ENCODE measurements at regions not wholly inside any gene's neighbourhood (a gene's known extent, or its start where the extent isn't known, plus 50 kb on each side); places are given as distances from the start of the nearest gene placed in this dataset.

DNA sequence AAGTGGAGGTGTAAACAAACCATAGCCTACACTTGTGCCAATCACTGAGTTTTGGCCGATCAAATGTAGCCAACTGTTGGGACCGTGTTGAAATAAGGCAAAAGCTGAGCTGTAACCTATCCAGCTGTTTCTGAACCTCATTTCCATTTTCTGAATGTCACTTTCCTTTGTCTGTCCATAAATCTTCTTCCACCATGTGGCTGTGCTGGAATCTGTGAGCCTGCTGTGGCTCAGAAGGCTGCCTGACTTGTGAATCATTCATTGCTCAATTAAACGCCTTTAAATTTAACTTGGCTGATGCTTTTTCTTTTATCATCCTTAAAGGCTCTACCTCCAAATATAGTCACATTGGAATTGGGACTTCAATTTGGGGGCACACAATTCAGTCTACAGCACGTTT lies 203.1 kb upstream of the MPPED2 start:
- no peak overlapping the region for H3K4me3 ChIP-seq
- FAIRE-seq (no peak), ATAC-seq (no peak), DNase-seq (ENCODE audit: low read depth, low spot score) (no peak)
- H4K20me1 ChIP-seq (ENCODE audit: control insufficient read depth, insufficient read depth), result no peaks in the 10 kb centered on the region
- SMC1A ChIA-PET (ENCODE audit: uncharacterized antibody, unreplicated experiment), result no interaction called here
- no peaks in the 10 kb centered on the region for H3K9me3 ChIP-seq (replicated peaks; ENCODE audit: control insufficient read depth, insufficient read depth, low read length)
- H3K9ac ChIP-seq (ENCODE audit: control insufficient read depth, insufficient read depth, low read length), result no peak overlapping the region
- no peak overlapping the region for H3K4me2 ChIP-seq (ENCODE audit: control insufficient read depth, insufficient read depth)
- no peaks in the 10 kb centered on the region for H3K27me3 ChIP-seq (replicated peaks in 1 of 2; ENCODE audit: control insufficient read depth in 2 of 2, insufficient read depth in 2 of 2, low read length in 1 of 2)
- no peaks in the 10 kb centered on the region for H3K36me3 ChIP-seq (ENCODE audit: control insufficient read depth in 2 of 2, insufficient read depth in 2 of 2, low read length in 1 of 2)
- RAD21 ChIA-PET (ENCODE audit: unreplicated experiment), result no interaction called here
- CTCF ChIA-PET, result interaction anchor here (1.1 kb wide), 1 partner anchor 15 kb away, joined by 3 read pairs; no protein-coding TSS in a partner anchor
- H3K79me2 ChIP-seq (ENCODE audit: control insufficient read depth, insufficient read depth, low read length), result no peaks in the 10 kb centered on the region
- no peak for TF ChIP-seq MYB (IDR thresholded peaks at IDR 0.05; ENCODE audit: borderline replicate concordance, low read depth, low read length)
- no peak for TF ChIP-seq KAT2A (conservative IDR thresholded peaks at IDR 0.05; ENCODE audit: control insufficient read depth, low read depth, low read length)
- in situ Hi-C loops (cut with MboI), result no loop called here
- BruUV-seq (replicated peaks), result no TSS peak
- H2AFZ ChIP-seq (ENCODE audit: control insufficient read depth, low read depth, low read length), result no peak overlapping the region
- intact Hi-C loops (cut with micrococcal nuclease; ENCODE audit: unreplicated experiment), result no loop called here
- WGBS (ENCODE audit: insufficient coverage, insufficient replicate concordance, low lambda C conversion rate, missing lambda C conversion rate), result 36% methylated on average over 4 of the region's 4 CpGs
- no peaks in the 10 kb centered on the region for H3K4me1 ChIP-seq (ENCODE audit: control insufficient read depth, insufficient read depth, low read length)
- H3K27ac ChIP-seq (ENCODE audit: control insufficient read depth, insufficient read depth), result no peak overlapping the region
- POLR2A ChIA-PET, result no interaction called here

- DNase-seq (ENCODE audit: low read depth, low spot score), result no peak
- no TSS peak for BruUV-seq (replicated peaks)
- H3K4me1 ChIP-seq (ENCODE audit: control insufficient read depth, insufficient read depth, low read length), result no peaks in the 10 kb centered on the region
- no peaks in the 10 kb centered on the region for H3K36me3 ChIP-seq (ENCODE audit: control insufficient read depth in 2 of 2, insufficient read depth in 2 of 2, low read length in 1 of 2)
- H3K27me3 ChIP-seq (replicated peaks in 1 of 2; ENCODE audit: control insufficient read depth in 2 of 2, insufficient read depth in 2 of 2, low read length in 1 of 2), result no peaks in the 10 kb centered on the region
- POLR2A ChIA-PET, result no interaction called here
- H3K4me2 ChIP-seq (ENCODE audit: control insufficient read depth, insufficient read depth), result no peak overlapping the region
- CTCF ChIA-PET, result interaction anchor here (1.1 kb wide), 1 partner anchor 15 kb away, joined by 3 read pairs; no protein-coding TSS in a partner anchor
- ATAC-seq, result no peak
- H2AFZ ChIP-seq (ENCODE audit: control insufficient read depth, low read depth, low read length), result no peak overlapping the region
- intact Hi-C loops (cut with micrococcal nuclease; ENCODE audit: unreplicated experiment) (no loop called here), in situ Hi-C loops (cut with MboI) (no loop called here)
- H4K20me1 ChIP-seq (ENCODE audit: control insufficient read depth, insufficient read depth), result no peaks in the 10 kb centered on the region
- H3K9ac ChIP-seq (ENCODE audit: control insufficient read depth, insufficient read depth, low read length), result no peak overlapping the region
- 3% methylated on average over 2 of the region's 2 CpGs for WGBS (ENCODE audit: insufficient coverage, insufficient replicate concordance, low lambda C conversion rate, missing lambda C conversion rate)
- FAIRE-seq, result no peak
- no peak overlapping the region for H3K4me3 ChIP-seq
- H3K9me3 ChIP-seq (replicated peaks; ENCODE audit: control insufficient read depth, insufficient read depth, low read length), result no peaks in the 10 kb centered on the region
- H3K27ac ChIP-seq (ENCODE audit: control insufficient read depth, insufficient read depth), result no peak overlapping the region
- SMC1A ChIA-PET (ENCODE audit: uncharacterized antibody, unreplicated experiment), result no interaction called here
- no peaks in the 10 kb centered on the region for H3K79me2 ChIP-seq (ENCODE audit: control insufficient read depth, insufficient read depth, low read length)
- RAD21 ChIA-PET (ENCODE audit: unreplicated experiment), result no interaction called here
- TF ChIP-seq ZSCAN29 (IDR thresholded peaks at IDR 0.05) (no peak), MEF2B (IDR thresholded peaks at IDR 0.05; ENCODE audit: partially characterized antibody, poor library complexity, severe bottlenecking) (no peak), SIN3A (IDR thresholded peaks at IDR 0.05; ENCODE audit: low read depth, low read length) (no peak), NBN (IDR thresholded peaks at IDR 0.05) (no peak), SREBF2 (IDR thresholded peaks at IDR 0.05; ENCODE audit: low read length) (no peak), TCF3 (IDR thresholded peaks at IDR 0.05; ENCODE audit: borderline replicate concordance, insufficient read depth, low read depth, low read length) (no peak), ATF3 (IDR thresholded peaks at IDR 0.05; ENCODE audit: borderline replicate concordance, extremely low read depth, low read depth, low read length) (no peak), NFYB (IDR thresholded peaks at IDR 0.05; ENCODE audit: insufficient read depth, low read depth, low read length) (no peak), PML (IDR thresholded peaks at IDR 0.05; ENCODE audit: low read length) (no peak), IRF5 (IDR thresholded peaks at IDR 0.05; ENCODE audit: borderline replicate concordance) (no peak), NR2F1 (conservative IDR thresholded peaks at IDR 0.05) (no peak), HDGF (IDR thresholded peaks at IDR 0.05) (no peak), RFX5 (IDR thresholded peaks at IDR 0.05; ENCODE audit: low read depth, low read length) (no peak), POLR2AphosphoS5 (IDR thresholded peaks at IDR 0.05; ENCODE audit: low read length) (no peak), JUNB (IDR thresholded peaks at IDR 0.05) (no peak), TAF1 (IDR thresholded peaks at IDR 0.05; ENCODE audit: borderline replicate concordance, low read depth, low read length) (no peak), RELA (IDR thresholded peaks at IDR 0.05; ENCODE audit: borderline replicate concordance, partially characterized antibody) (no peak)
Measured at GRCh38 chr11:30788849-30789248, 202.7 kb upstream of the MPPED2 start.

Data from GM12878 (cell line).